K562 (cell line): ENCODE measurements at regions not wholly inside any gene's neighbourhood (a gene's known extent, or its start where the extent isn't known, plus 50 kb on each side); places are given as distances from the start of the nearest gene placed in this dataset.

ENCODE experiments used
- ATAC-seq: fragments of 200-7000 bp; cut with Tn5 transposase; 3 replicates; pipeline ENCODE4 v1.9.1; 2020; ENCODE audit warnings: moderate library complexity
- BruUV-seq: library from RNA; stranded (reverse); fragments of 400-500 nt; replicated peaks from 2 replicates; lab custom pipeline; 2021; lab: Mats Ljungman, UMichigan
- CTCF ChIA-PET: fragments of 300-600 bp; formaldehyde crosslinking; extraction: SDS; loops from one replicate; lab custom pipeline; 2021; ENCODE audit warnings: low intra/inter-chr PET ratio; lab: Yijun Ruan, JAX
- POLR2A ChIA-PET: fragments of 300-600, 350-650 bp; sonication (Branson Sonifier 250); formaldehyde crosslinking; extraction: SDS; loops from one replicate; lab custom pipeline; 2021; ENCODE audit warnings: antibody characterized with exemption, inconsistent platforms; lab: Yijun Ruan, JAX
- DNase-seq, 4 experiments: peaks; one replicate each; pipeline versions ENCODE4 v3.0.0 to v3.0.0-alpha.2; 2011 to 2018; ENCODE audit warnings: low spot score in 3 of 4, mixed read lengths in 3 of 4; ENCODE audit errors: extremely low read depth in 1 of 4
- FAIRE-seq: peaks from 2 replicates; lab custom pipeline; 2011; peaks lifted over from hg19 to GRCh38; lab: Jason Lieb, UNC
- H2AFZ ChIP-seq: 2 replicates; pipeline ENCODE4 v1.6.0; 2011; ENCODE audit warnings: low read depth, low read length, control low read depth, inconsistent platforms
- H3K27ac ChIP-seq: fragments of 200-600 bp; 3 replicates; pipeline ENCODE4 v1.8.0; 2011; ENCODE audit warnings: low read depth, mild to moderate bottlenecking, control low read depth, inconsistent platforms, low read length, moderate library complexity, mixed read lengths; ENCODE audit errors: extremely low read depth
- H3K27me3 ChIP-seq, 2 experiments: fragments of 300-600 bp in 1 of 2; 2 replicates in 1 of 2; 3 replicates in 1 of 2; pipeline versions ENCODE4 v1.6.0 to v1.8.0; 2011; ENCODE audit warnings: inconsistent platforms in 2 of 2, low read length in 2 of 2, mild to moderate bottlenecking in 1 of 2, mixed read lengths in 1 of 2, moderate library complexity in 1 of 2; ENCODE audit not compliant: control insufficient read depth in 2 of 2, insufficient read depth in 2 of 2
- H3K36me3 ChIP-seq: fragments of 300-600 bp; 3 replicates; pipeline ENCODE4 v1.8.0; 2011; ENCODE audit warnings: mild to moderate bottlenecking, low read length, inconsistent platforms; ENCODE audit not compliant: control insufficient read depth, insufficient read depth
- H3K4me1 ChIP-seq, 2 experiments: fragments of 200-600 bp in 1 of 2; replicated peaks in 1 of 2; 2 replicates in 1 of 2; 3 replicates in 1 of 2; pipeline versions ENCODE4 v1.5.1 to v1.8.0; 2011; ENCODE audit warnings: inconsistent platforms in 2 of 2, low read length in 2 of 2, mild to moderate bottlenecking in 1 of 2, mixed read lengths in 1 of 2, moderate library complexity in 1 of 2; ENCODE audit not compliant: control insufficient read depth in 2 of 2, insufficient read depth in 2 of 2
- H3K4me2 ChIP-seq: 2 replicates; pipeline ENCODE4 v1.6.1; 2011; ENCODE audit warnings: low read length, control low read depth, inconsistent platforms, mixed read lengths; ENCODE audit not compliant: insufficient read depth
- H3K4me3 ChIP-seq: fragments of 200-600 bp; sonication (generic), shearing (Covaris generic); 2 replicates; pipeline ENCODE4 v1.5.1; 2016; ENCODE audit warnings: control low read depth, inconsistent platforms
- H3K79me2 ChIP-seq: fragments of 200-600 bp; 3 replicates; pipeline ENCODE4 v1.8.0; 2011; ENCODE audit warnings: low read length, inconsistent platforms; ENCODE audit not compliant: control insufficient read depth, insufficient read depth
- H3K9ac ChIP-seq, 2 experiments: 2 replicates each; pipeline versions ENCODE4 v1.6.0 to v1.6.1; 2011; ENCODE audit warnings: low read depth in 2 of 2, low read length in 2 of 2, control low read depth in 1 of 2, inconsistent platforms in 1 of 2, mild to moderate bottlenecking in 1 of 2, mixed read lengths in 1 of 2; ENCODE audit not compliant: insufficient read depth in 1 of 2
- H3K9me1 ChIP-seq: one replicate; pipeline ENCODE4 v1.6.0; 2011; ENCODE audit warnings: inconsistent platforms, mild to moderate bottlenecking, low read length, moderate library complexity; ENCODE audit not compliant: control insufficient read depth, insufficient read depth
- H3K9me3 ChIP-seq: replicated peaks from 2 replicates; pipeline ENCODE4 v1.5.1; 2011; ENCODE audit warnings: low read depth, low read length, inconsistent platforms; ENCODE audit not compliant: control insufficient read depth, insufficient read depth
- H4K20me1 ChIP-seq: replicated peaks from 2 replicates; pipeline ENCODE4 v1.6.1; 2011; ENCODE audit warnings: low read length, inconsistent platforms, mixed read lengths; ENCODE audit not compliant: control insufficient read depth, insufficient read depth
- BRD4 ChIP-seq: fragments of 200-600 bp; sonication (generic); IDR thresholded peaks from 2 replicates; pipeline ENCODE4 v1.6.1; 2017; ENCODE audit warnings: inconsistent platforms
- CHD1 ChIP-seq: fragments of 200-600 bp; sonication (generic); IDR thresholded peaks from one replicate; pipeline ENCODE4 v1.6.1; 2012; ENCODE audit warnings: mild to moderate bottlenecking, moderate library complexity, low read length, inconsistent platforms
- CXXC5 ChIP-seq: fragments of 250-450 bp; sonication (Bioruptor Pico); IDR thresholded peaks from 2 replicates; pipeline ENCODE4 v1.8.0; 2022; ENCODE audit warnings: inconsistent platforms, mild to moderate bottlenecking, moderate library complexity
- EP300 ChIP-seq: IDR thresholded peaks from 2 replicates; pipeline ENCODE4 v1.6.1; 2012; ENCODE audit warnings: low read length, improper control_type of control experiment
- FOXJ2 ChIP-seq: fragments of 200-800 bp; sonication (Bioruptor generic); IDR thresholded peaks from 2 replicates; pipeline ENCODE4 v1.6.1; 2016; ENCODE audit warnings: missing genetic modification characterization, missing compliant biosample characterization
- HIVEP1 ChIP-seq: fragments of 250-450 bp; sonication (Bioruptor Pico); IDR thresholded peaks from 2 replicates; pipeline ENCODE4 v1.4.0; 2020; ENCODE audit warnings: mild to moderate bottlenecking
- MTF1 ChIP-seq: fragments of 250-450 bp; sonication (Bioruptor Pico); IDR thresholded peaks from 2 replicates; pipeline ENCODE4 v1.9.0; 2021; ENCODE audit warnings: moderate library complexity, mild to moderate bottlenecking, inconsistent platforms, borderline replicate concordance
- NFRKB ChIP-seq: fragments of 450-650 bp; IDR thresholded peaks from 2 replicates; pipeline ENCODE4 v1.6.1; 2016; ENCODE audit warnings: low read depth
- PCBP2 ChIP-seq: fragments of 200-400 bp; formaldehyde crosslinking; IDR thresholded peaks from 2 replicates; pipeline ENCODE4 v1.6.1; 2018; ENCODE audit warnings: low read length, low read depth, mild to moderate bottlenecking, moderate library complexity; ENCODE audit not compliant: poor library complexity, severe bottlenecking
- RFX7 ChIP-seq: fragments of 250-450 bp; sonication (Bioruptor Pico); IDR thresholded peaks from 2 replicates; pipeline ENCODE4 v1.5.1; 2021; ENCODE audit warnings: mild to moderate bottlenecking
- SIX5 ChIP-seq, 2 experiments: IDR thresholded peaks; 2 replicates each; pipeline ENCODE4 v1.6.1; 2011; ENCODE audit warnings: low read length in 2 of 2, borderline replicate concordance in 1 of 2, low read depth in 1 of 2, mild to moderate bottlenecking in 1 of 2, moderate library complexity in 1 of 2; ENCODE audit not compliant: insufficient read depth in 1 of 2
- TBP ChIP-seq: optimal IDR thresholded peaks from 2 replicates; pipeline ENCODE3; 2011; ENCODE audit warnings: low read depth, low read length, improper control_type of control experiment
- USF1 ChIP-seq: sonication (generic); formaldehyde crosslinking; IDR thresholded peaks from 2 replicates; pipeline ENCODE4 v1.9.0; 2022; ENCODE audit warnings: mild to moderate bottlenecking, missing genetic modification reagents
- WGBS: fragments of 100-300 bp; shearing (Covaris generic); methylation state at CpG from one replicate; pipeline ENCODE4 v1.1.6; 2016; ENCODE audit warnings: low coverage, mixed read lengths; ENCODE audit not compliant: insufficient coverage; ENCODE audit errors: missing lambda C conversion rate; 5-methylcytosine and 5-hydroxymethylcytosine counted together
- in situ Hi-C: fragments of 300-500 bp; cut with MboI; formaldehyde crosslinking; loops from 4 replicates; pipeline ENCODE4 v1.15.0; 2018; ENCODE audit warnings: inconsistent platforms, mixed read lengths
- intact Hi-C: fragments of 100-400 bp; cut with micrococcal nuclease; formaldehyde crosslinking; loops from 2 replicates; pipeline ENCODE4 v1.14.2; 2022

GRCh38 chr5:26026044-26026443 is 1012.3 kb downstream of the CDH9 start (continued):
- no peak for TF ChIP-seq TBP
- no peak for TF ChIP-seq BRD4
- TF ChIP-seq EP300: no peak
- TF ChIP-seq USF1 (CRISPR knock-in tag): no peak
- no peak for TF ChIP-seq CHD1
- no peak for TF ChIP-seq MTF1 (CRISPR knock-in tag)
- no peak for TF ChIP-seq SIX5 (IDR thresholded peaks at IDR 0.05; ENCODE audit: borderline replicate concordance in 1 of 2, insufficient read depth in 1 of 2, low read depth in 1 of 2, low read length in 2 of 2)
- no peak for TF ChIP-seq NFRKB
- TF ChIP-seq PCBP2: no peak
- no peak for TF ChIP-seq FOXJ2 (tag)

GRCh38 chr5:26024774-26025173 is 1013.6 kb downstream of the CDH9 start:
- no TSS peak for BruUV-seq
- H3K4me2 ChIP-seq: no peak overlapping the region
- intact Hi-C loops: no loop called here
- no peaks in the 10 kb centered on the region for H3K27me3 ChIP-seq
- no peaks in the 10 kb centered on the region for H3K36me3 ChIP-seq
- WGBS: 0% methylated on average over 1 of the region's 1 CpG
- FAIRE-seq (no peak), DNase-seq (no peak), ATAC-seq (no peak)
- ChIA-PET CTCF (no interaction called here), POLR2A (no interaction called here)
- no peak overlapping the region for H3K9ac ChIP-seq
- H4K20me1 ChIP-seq: no peaks in the 10 kb centered on the region
- H3K4me1 ChIP-seq: no peaks in the 10 kb centered on the region
- no peaks in the 10 kb centered on the region for H3K9me1 ChIP-seq
- H3K79me2 ChIP-seq: no peaks in the 10 kb centered on the region
- no peak overlapping the region for H2AFZ ChIP-seq
- in situ Hi-C loops: no loop called here
- no peaks in the 10 kb centered on the region for H3K9me3 ChIP-seq
- H3K4me3 ChIP-seq: no peak overlapping the region
- no peak overlapping the region for H3K27ac ChIP-seq
- no peak for TF ChIP-seq HIVEP1 (CRISPR knock-in tag)
- TF ChIP-seq CXXC5 (CRISPR knock-in tag): no peak
- TF ChIP-seq RFX7 (CRISPR knock-in tag): no peak
